B cell (primary cell): ENCODE measurements at regions not wholly inside any gene's neighbourhood (a gene's known extent, or its start where the extent isn't known, plus 50 kb on each side); places are given as distances from the start of the nearest gene placed in this dataset.
"Not testable (repeated sequence)": the region's sequence is repeated elsewhere in the genome, so short reads cannot be mapped to it uniquely, and the experiment has no call there.

Source experiments
- EZH2 ChIP-seq: IDR thresholded peaks from 2 replicates; pipeline ENCODE4 v1.6.1; 2012; ENCODE audit warnings: borderline replicate concordance, low read depth, mild to moderate bottlenecking, moderate library complexity, low read length; ENCODE audit not compliant: insufficient read depth, poor library complexity, severe bottlenecking
- TF ChIP-seq, protein P1 (sequence below): fragments of 200-600 bp; IDR thresholded peaks from one replicate; pipeline ENCODE4 v1.8.0; 2022; ENCODE audit warnings: antibody characterized with exemption, mild to moderate bottlenecking

DNA sequence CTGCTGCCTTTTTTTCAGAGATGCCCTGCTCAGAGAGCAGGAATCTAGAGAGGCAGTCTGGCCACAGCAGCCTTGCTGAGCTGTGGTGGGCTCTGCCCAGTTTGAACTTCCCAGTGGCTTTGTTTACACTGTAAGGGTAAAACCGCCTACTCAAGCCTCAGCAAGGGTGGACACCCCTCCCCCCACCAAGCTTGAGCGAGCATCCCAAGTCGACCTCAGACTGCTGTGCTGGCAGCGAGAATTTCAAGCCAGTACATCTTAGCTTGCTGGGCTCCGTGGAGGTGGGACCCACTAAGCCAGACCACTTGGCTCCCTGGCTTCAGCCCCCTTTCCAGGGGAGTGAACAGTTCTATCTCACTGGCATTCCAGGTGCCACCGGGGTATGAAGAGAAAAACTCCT lies 298.8 kb upstream of the LRRC3B start:
- TF ChIP-seq, protein P1, sequence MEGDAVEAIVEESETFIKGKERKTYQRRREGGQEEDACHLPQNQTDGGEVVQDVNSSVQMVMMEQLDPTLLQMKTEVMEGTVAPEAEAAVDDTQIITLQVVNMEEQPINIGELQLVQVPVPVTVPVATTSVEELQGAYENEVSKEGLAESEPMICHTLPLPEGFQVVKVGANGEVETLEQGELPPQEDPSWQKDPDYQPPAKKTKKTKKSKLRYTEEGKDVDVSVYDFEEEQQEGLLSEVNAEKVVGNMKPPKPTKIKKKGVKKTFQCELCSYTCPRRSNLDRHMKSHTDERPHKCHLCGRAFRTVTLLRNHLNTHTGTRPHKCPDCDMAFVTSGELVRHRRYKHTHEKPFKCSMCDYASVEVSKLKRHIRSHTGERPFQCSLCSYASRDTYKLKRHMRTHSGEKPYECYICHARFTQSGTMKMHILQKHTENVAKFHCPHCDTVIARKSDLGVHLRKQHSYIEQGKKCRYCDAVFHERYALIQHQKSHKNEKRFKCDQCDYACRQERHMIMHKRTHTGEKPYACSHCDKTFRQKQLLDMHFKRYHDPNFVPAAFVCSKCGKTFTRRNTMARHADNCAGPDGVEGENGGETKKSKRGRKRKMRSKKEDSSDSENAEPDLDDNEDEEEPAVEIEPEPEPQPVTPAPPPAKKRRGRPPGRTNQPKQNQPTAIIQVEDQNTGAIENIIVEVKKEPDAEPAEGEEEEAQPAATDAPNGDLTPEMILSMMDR = not testable (repeated sequence)
- not testable (repeated sequence) for TF ChIP-seq EZH2
